ENCODE measurements at regions not wholly inside any gene's neighbourhood (a gene's known extent, or its start where the extent isn't known, plus 50 kb on each side); places are given as distances from the start of the nearest gene placed in this dataset.

DNA sequence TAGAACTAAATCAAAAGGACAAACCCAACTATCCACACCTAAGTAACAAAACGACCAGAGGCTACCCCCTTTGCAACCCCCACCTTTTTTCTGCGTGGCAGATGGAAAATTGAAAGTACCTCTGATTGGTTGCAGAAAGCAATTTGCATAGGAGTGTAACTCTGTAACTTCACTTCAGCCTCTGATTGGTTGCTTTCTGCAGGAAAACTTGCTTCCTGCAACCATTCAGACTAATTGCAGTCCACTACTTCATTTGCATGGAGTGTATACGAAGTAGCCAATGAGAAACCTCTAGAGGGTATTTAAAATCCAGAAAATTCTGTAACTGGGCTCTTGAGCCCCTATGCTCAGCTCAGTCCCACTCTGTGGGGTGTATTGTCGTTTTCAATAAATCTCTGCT, 129.1 kb upstream of the OLIG3 start:
- Histone ChIP-seq H3K9me3 (ENCODE audit: control insufficient read depth in 2 of 3, insufficient read depth in 1 of 3, low read length in 3 of 3) (no peaks in the 10 kb centered on the region), H3K4me1 (ENCODE audit: control insufficient read depth in 2 of 3, insufficient read depth in 2 of 3, low read depth in 1 of 3, low read length in 3 of 3) (no peaks in the 10 kb centered on the region), H3K27ac (ENCODE audit: low read depth in 2 of 2, low read length in 2 of 2) (no peak overlapping the region), H3K27me3 (ENCODE audit: control insufficient read depth, insufficient read depth, low read length) (no peaks in the 10 kb centered on the region), H3K4me3 (ENCODE audit: low read length in 3 of 3) (no peak overlapping the region), H3K36me3 (ENCODE audit: control insufficient read depth in 2 of 3, insufficient read depth in 3 of 3, low read length in 3 of 3) (no peaks in the 10 kb centered on the region), H3K9ac (ENCODE audit: low read length in 3 of 3) (no peak overlapping the region)
- TF ChIP-seq, protein P1, sequence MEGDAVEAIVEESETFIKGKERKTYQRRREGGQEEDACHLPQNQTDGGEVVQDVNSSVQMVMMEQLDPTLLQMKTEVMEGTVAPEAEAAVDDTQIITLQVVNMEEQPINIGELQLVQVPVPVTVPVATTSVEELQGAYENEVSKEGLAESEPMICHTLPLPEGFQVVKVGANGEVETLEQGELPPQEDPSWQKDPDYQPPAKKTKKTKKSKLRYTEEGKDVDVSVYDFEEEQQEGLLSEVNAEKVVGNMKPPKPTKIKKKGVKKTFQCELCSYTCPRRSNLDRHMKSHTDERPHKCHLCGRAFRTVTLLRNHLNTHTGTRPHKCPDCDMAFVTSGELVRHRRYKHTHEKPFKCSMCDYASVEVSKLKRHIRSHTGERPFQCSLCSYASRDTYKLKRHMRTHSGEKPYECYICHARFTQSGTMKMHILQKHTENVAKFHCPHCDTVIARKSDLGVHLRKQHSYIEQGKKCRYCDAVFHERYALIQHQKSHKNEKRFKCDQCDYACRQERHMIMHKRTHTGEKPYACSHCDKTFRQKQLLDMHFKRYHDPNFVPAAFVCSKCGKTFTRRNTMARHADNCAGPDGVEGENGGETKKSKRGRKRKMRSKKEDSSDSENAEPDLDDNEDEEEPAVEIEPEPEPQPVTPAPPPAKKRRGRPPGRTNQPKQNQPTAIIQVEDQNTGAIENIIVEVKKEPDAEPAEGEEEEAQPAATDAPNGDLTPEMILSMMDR (IDR thresholded peaks at IDR 0.05; ENCODE audit: borderline replicate concordance, extremely low read depth, insufficient read depth), result no peak
- intact Hi-C loops (cut with DNase I), result no loop called here
- DNase-seq (no peak), FAIRE-seq (no peak)

DNA sequence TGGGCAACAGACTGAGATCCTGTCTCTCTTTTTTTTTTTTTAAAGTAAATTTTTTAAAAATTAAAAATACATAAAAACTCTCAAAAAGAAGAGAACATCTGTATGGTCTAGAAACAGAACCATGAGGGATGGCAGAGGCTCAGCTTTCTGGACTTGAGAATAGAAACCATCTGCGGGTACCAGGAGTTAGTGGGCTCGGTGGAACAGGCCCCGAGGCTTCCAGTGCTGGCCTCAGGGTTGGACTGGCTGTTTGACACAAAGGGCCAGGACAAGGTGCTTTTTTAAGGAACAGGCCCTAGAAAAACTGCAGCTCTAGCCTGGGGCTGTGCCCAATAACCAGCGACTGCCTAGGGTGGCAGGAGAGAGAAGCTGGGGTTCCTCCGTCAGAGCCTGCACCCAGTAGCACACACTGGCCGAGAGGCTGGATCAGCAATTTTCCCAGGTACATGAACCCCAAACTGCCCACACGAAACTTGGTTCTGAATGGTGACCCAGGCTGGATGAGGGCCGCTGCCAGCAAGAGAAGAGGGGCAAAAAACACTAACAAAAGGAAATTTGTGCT, 131.0 kb upstream of the OLIG3 start:
- Histone ChIP-seq H3K27ac (ENCODE audit: low read depth in 2 of 2, low read length in 2 of 2) (no peak overlapping the region), H3K4me3 (ENCODE audit: low read length in 3 of 3) (no peak overlapping the region), H3K9ac (ENCODE audit: low read length in 3 of 3) (no peak overlapping the region), H3K36me3 (ENCODE audit: control insufficient read depth in 2 of 3, insufficient read depth in 3 of 3, low read length in 3 of 3) (no peaks in the 10 kb centered on the region), H3K4me1 (ENCODE audit: control insufficient read depth in 2 of 3, insufficient read depth in 2 of 3, low read depth in 1 of 3, low read length in 3 of 3) (no peaks in the 10 kb centered on the region), H3K27me3 (ENCODE audit: control insufficient read depth, insufficient read depth, low read length) (no peaks in the 10 kb centered on the region), H3K9me3 (ENCODE audit: control insufficient read depth in 2 of 3, insufficient read depth in 1 of 3, low read length in 3 of 3) (no peaks in the 10 kb centered on the region)
- TF ChIP-seq, protein P1 (IDR thresholded peaks at IDR 0.05; ENCODE audit: borderline replicate concordance, extremely low read depth, insufficient read depth), result no peak
- FAIRE-seq, result no peak
- DNase-seq, result no peak
- intact Hi-C loops (cut with DNase I), result no loop called here

DNA sequence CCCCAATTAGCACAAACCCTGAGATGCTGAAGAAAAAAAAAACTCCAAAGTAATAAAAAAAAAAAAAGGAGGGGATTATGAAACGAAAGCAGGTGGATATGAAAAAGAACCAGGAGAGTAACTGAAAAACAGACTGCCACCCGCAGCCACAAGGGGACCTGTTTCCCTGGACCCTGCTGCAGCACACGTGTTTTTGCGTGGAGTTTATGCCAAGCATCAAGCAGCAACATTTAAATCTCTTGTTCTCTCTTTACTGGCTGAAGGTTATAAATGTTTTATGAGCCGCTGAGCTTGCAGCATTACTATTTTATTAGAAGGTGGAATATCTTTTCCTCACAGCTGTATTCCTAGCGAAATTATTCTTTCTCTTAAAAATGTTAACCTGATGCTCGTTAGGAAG, 131.6 kb upstream of the OLIG3 start:
- FAIRE-seq (no peak), DNase-seq (no peak)
- no peaks in the 10 kb centered on the region for H3K27me3 ChIP-seq (ENCODE audit: control insufficient read depth, insufficient read depth, low read length)
- TF ChIP-seq, protein P1 (IDR thresholded peaks at IDR 0.05; ENCODE audit: borderline replicate concordance, extremely low read depth, insufficient read depth), result no peak
- no peak overlapping the region for H3K4me3 ChIP-seq (ENCODE audit: low read length in 3 of 3)
- no peaks in the 10 kb centered on the region for H3K9me3 ChIP-seq (ENCODE audit: control insufficient read depth in 2 of 3, insufficient read depth in 1 of 3, low read length in 3 of 3)
- H3K9ac ChIP-seq (ENCODE audit: low read length in 3 of 3), result no peak overlapping the region
- intact Hi-C loops (cut with DNase I), result no loop called here
- no peaks in the 10 kb centered on the region for H3K36me3 ChIP-seq (ENCODE audit: control insufficient read depth in 2 of 3, insufficient read depth in 3 of 3, low read length in 3 of 3)
- H3K27ac ChIP-seq (ENCODE audit: low read depth in 2 of 2, low read length in 2 of 2), result no peak overlapping the region
- no peaks in the 10 kb centered on the region for H3K4me1 ChIP-seq (ENCODE audit: control insufficient read depth in 2 of 3, insufficient read depth in 2 of 3, low read depth in 1 of 3, low read length in 3 of 3)

DNA sequence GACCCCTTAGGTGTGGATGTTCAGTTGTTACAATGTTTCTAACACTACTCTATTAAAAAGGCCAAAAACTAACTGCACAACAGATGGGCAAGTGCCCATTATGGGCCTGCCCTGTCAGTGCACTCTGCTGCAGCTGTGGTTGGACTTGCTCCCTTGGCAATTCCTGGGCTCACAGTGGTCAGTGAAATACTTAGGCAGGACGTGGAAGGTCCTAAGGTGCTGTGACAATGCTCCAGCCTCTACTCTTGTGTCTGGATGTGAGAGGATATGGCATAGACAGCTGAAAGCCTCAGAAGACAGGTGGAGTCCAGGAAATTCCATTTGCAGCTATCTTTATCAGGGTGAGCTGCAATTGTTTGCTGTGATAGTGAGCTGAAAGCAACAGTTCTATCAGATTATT, 136.5 kb upstream of the OLIG3 start:
- DNase-seq (no peak), FAIRE-seq (no peak)
- TF ChIP-seq, protein P1 (IDR thresholded peaks at IDR 0.05; ENCODE audit: borderline replicate concordance, extremely low read depth, insufficient read depth), result no peak
- no peaks in the 10 kb centered on the region for H3K9me3 ChIP-seq (ENCODE audit: control insufficient read depth in 2 of 3, insufficient read depth in 1 of 3, low read length in 3 of 3)
- no peak overlapping the region for H3K4me3 ChIP-seq (ENCODE audit: low read length in 3 of 3)
- no peaks in the 10 kb centered on the region for H3K36me3 ChIP-seq (ENCODE audit: control insufficient read depth in 2 of 3, insufficient read depth in 3 of 3, low read length in 3 of 3)
- no peak overlapping the region for H3K27ac ChIP-seq (ENCODE audit: low read depth in 2 of 2, low read length in 2 of 2)
- H3K4me1 ChIP-seq (ENCODE audit: control insufficient read depth in 2 of 3, insufficient read depth in 2 of 3, low read depth in 1 of 3, low read length in 3 of 3), result no peaks in the 10 kb centered on the region
- intact Hi-C loops (cut with DNase I), result no loop called here
- H3K27me3 ChIP-seq (ENCODE audit: control insufficient read depth, insufficient read depth, low read length), result no peaks in the 10 kb centered on the region
- no peak overlapping the region for H3K9ac ChIP-seq (ENCODE audit: low read length in 3 of 3)
